Kidney (tissue), 13 donors: ENCODE measurements at regions not wholly inside any gene's neighbourhood (a gene's known extent, or its start where the extent isn't known, plus 50 kb on each side); places are given as distances from the start of the nearest gene placed in this dataset.

Experiments
- DNase-seq, 5 donors: peaks; one replicate each; pipeline ENCODE4 v3.0.0-alpha.2; 2013 to 2020
- FAIRE-seq: peaks from 2 replicates; lab custom pipeline; 2012; peaks lifted over from hg19 to GRCh38; lab: Jason Lieb, UNC
- H3K27ac ChIP-seq, 2 donors: one replicate each; pipeline ENCODE4 v1.7.0; 2013; ENCODE audit warnings: low read depth in 2 of 2, low read length in 2 of 2, inconsistent platforms in 1 of 2
- H3K27me3 ChIP-seq: one replicate; pipeline ENCODE4 v1.7.1; 2013; ENCODE audit warnings: low read length, inconsistent platforms; ENCODE audit not compliant: control insufficient read depth, insufficient read depth
- H3K36me3 ChIP-seq, 3 donors: one replicate each; pipeline versions ENCODE4 v1.7.0 to v1.7.1; 2013; ENCODE audit warnings: low read length in 3 of 3, control low read depth in 1 of 3, inconsistent platforms in 1 of 3; ENCODE audit not compliant: insufficient read depth in 3 of 3, control insufficient read depth in 2 of 3
- H3K4me1 ChIP-seq, 3 donors: one replicate each; pipeline versions ENCODE4 v1.7.0 to v1.7.1; 2013; ENCODE audit warnings: low read length in 3 of 3, inconsistent platforms in 1 of 3, low read depth in 1 of 3; ENCODE audit not compliant: control insufficient read depth in 2 of 3, insufficient read depth in 2 of 3
- H3K4me3 ChIP-seq, 3 donors: one replicate each; pipeline versions ENCODE4 v1.7.0 to v1.8.1; 2013; ENCODE audit warnings: low read length in 3 of 3, control low read depth in 1 of 3, inconsistent platforms in 1 of 3
- H3K9ac ChIP-seq, 3 donors: one replicate each; pipeline versions ENCODE4 v1.7.0 to v1.7.1; 2013; ENCODE audit warnings: low read length in 3 of 3, control low read depth in 1 of 3, inconsistent platforms in 1 of 3
- H3K9me3 ChIP-seq, 3 donors: one replicate each; pipeline versions ENCODE4 v1.7.0 to v1.7.1; 2013; ENCODE audit warnings: low read length in 3 of 3, control low read depth in 1 of 3, inconsistent platforms in 1 of 3; ENCODE audit not compliant: control insufficient read depth in 2 of 3, insufficient read depth in 1 of 3
- intact Hi-C: fragments of 100-400 bp; cut with DNase I; formaldehyde crosslinking; loops from one replicate; pipeline ENCODE4 v1.11.1; 2022
- TF ChIP-seq, protein P1 (sequence below): IDR thresholded peaks from 3 replicates; pipeline ENCODE4 v1.5.1; 2012; ENCODE audit warnings: mild to moderate bottlenecking, moderate library complexity, borderline replicate concordance; ENCODE audit not compliant: insufficient read depth; ENCODE audit errors: extremely low read depth
- donor health status: control.
- donor health status: control.
- donor health status: control.
- donor health status: control.
- donor health status: control.
- donor health status: DM: yes; HTN: yes; CAD: no.
- donor health status: Normal renal cell carcinoma (clear cell type).

DNA sequence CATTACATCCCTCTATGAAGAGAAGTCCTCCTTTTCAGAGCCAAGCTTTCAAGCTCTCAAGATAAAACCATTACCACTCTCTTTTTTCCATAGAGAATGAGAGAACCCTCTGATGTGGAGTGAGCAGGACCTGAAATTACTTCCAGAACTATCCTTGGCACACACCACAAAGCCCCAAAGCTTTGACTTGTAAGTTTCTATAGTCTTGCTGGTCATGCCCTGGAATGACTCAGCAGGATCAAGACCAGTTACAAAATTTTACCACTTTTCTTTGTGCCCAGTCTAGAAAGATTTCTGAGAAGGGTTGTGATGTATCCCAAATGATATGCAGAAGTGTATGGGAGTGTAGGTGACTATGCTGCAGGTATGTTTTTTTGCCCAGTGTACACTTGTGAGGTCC, 760.6 kb downstream of the TLE1 start:
- intact Hi-C loops, result no loop called here
- Histone ChIP-seq H3K36me3 (no peaks in the 10 kb centered on the region), H3K27me3 (no peaks in the 10 kb centered on the region), H3K9me3 (peaks cover 0 to 3% (median 0%) of the 10 kb centered on the region in 3 donors), H3K4me1 (no peaks in the 10 kb centered on the region), H3K27ac (no peak overlapping the region), H3K9ac (no peak overlapping the region), H3K4me3 (no peak overlapping the region)
- DNase-seq (no peak), FAIRE-seq (no peak)
- TF ChIP-seq, protein P1, sequence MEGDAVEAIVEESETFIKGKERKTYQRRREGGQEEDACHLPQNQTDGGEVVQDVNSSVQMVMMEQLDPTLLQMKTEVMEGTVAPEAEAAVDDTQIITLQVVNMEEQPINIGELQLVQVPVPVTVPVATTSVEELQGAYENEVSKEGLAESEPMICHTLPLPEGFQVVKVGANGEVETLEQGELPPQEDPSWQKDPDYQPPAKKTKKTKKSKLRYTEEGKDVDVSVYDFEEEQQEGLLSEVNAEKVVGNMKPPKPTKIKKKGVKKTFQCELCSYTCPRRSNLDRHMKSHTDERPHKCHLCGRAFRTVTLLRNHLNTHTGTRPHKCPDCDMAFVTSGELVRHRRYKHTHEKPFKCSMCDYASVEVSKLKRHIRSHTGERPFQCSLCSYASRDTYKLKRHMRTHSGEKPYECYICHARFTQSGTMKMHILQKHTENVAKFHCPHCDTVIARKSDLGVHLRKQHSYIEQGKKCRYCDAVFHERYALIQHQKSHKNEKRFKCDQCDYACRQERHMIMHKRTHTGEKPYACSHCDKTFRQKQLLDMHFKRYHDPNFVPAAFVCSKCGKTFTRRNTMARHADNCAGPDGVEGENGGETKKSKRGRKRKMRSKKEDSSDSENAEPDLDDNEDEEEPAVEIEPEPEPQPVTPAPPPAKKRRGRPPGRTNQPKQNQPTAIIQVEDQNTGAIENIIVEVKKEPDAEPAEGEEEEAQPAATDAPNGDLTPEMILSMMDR, result no peak

DNA sequence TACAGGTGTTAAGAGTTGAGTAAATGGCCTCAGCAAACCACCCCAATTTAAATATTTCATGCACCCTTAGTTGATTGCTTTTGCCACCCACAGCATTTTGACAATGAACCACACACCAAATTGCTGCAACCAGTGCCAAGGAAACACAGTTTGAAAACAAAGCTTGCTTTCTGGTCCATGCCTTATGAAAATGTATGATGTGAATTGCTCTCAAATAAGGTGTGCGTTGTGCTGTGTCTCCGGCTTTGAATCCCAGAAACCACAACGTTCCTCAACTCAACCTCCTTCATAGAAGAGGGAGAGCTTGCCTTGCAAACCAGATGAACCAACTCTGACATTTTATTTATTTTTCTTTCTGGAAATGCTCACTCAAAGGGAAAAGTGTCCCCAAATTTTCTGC, 762.7 kb downstream of the TLE1 start:
- FAIRE-seq (no peak), DNase-seq (no peak)
- H3K4me1 ChIP-seq, result no peaks in the 10 kb centered on the region
- H3K4me3 ChIP-seq, result no peak overlapping the region
- no peak overlapping the region for H3K27ac ChIP-seq
- intact Hi-C loops, result no loop called here
- H3K36me3 ChIP-seq, result no peaks in the 10 kb centered on the region
- H3K27me3 ChIP-seq, result no peaks in the 10 kb centered on the region
- H3K9me3 ChIP-seq, result peaks cover 0 to 3% (median 0%) of the 10 kb centered on the region in 3 donors
- TF ChIP-seq, protein P1, result no peak
- H3K9ac ChIP-seq, result no peak overlapping the region

DNA sequence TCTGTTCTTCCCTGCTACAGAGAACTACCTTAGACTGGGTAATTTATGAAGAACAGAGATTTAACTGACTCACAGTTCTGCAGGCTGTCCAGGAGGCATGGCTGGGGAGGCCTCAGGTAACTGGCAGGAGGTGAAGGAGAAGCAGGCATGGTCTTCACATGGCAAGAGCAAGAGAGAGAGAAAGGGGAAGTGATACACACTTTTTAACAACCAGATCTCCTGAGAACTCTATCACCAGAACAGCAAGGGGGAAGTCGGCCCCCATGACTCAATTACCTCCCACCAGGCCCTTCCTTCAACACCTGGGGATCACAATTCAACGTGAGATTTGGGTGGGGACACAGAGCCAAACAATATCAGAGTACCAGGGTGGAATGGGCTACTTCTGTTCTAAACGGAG, 766.8 kb downstream of the TLE1 start:
- TF ChIP-seq, protein P1, result no peak
- H3K27ac ChIP-seq, result no peak overlapping the region
- H3K9me3 ChIP-seq, result peaks cover 0 to 5% (median 2%) of the 10 kb centered on the region in 3 donors
- H3K9ac ChIP-seq, result no peak overlapping the region
- H3K4me3 ChIP-seq, result no peak overlapping the region
- H3K36me3 ChIP-seq, result no peaks in the 10 kb centered on the region
- H3K4me1 ChIP-seq, result no peaks in the 10 kb centered on the region
- intact Hi-C loops, result no loop called here
- FAIRE-seq (no peak), DNase-seq (no peak)
- H3K27me3 ChIP-seq, result no peaks in the 10 kb centered on the region

DNA sequence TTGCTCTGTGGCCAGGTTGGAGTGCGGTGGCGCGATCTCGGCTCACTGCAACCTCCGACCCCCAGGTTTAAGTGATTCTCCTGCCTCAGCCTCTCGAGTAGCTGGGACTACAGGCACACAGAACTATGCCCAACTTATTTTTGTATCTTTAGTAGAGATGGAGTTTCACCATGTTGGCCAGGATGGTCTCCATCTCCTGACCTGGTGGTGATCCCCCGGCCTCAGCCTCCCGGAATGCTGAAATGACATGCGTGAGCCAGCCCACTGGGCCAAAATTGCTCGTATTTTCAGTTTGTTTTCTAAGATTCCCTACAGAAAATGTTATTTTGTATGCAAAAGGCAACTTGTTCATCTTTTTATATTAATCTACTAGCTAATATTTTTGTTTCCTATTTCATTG, 782.6 kb downstream of the TLE1 start:
- intact Hi-C loops, result no loop called here
- Histone ChIP-seq H3K4me1 (no peaks in the 10 kb centered on the region), H3K9ac (no peak overlapping the region), H3K9me3 (no peaks in the 10 kb centered on the region), H3K4me3 (no peak overlapping the region), H3K27me3 (no peaks in the 10 kb centered on the region), H3K36me3 (no peaks in the 10 kb centered on the region), H3K27ac (no peak overlapping the region)
- TF ChIP-seq, protein P1, result no peak
- no peak for FAIRE-seq
- DNase-seq, result peak in 1 of 5 donors; percentile 38
